ENCODE measurements at regions not wholly inside any gene's neighbourhood (a gene's known extent, or its start where the extent isn't known, plus 50 kb on each side); places are given as distances from the start of the nearest gene placed in this dataset.

DNA sequence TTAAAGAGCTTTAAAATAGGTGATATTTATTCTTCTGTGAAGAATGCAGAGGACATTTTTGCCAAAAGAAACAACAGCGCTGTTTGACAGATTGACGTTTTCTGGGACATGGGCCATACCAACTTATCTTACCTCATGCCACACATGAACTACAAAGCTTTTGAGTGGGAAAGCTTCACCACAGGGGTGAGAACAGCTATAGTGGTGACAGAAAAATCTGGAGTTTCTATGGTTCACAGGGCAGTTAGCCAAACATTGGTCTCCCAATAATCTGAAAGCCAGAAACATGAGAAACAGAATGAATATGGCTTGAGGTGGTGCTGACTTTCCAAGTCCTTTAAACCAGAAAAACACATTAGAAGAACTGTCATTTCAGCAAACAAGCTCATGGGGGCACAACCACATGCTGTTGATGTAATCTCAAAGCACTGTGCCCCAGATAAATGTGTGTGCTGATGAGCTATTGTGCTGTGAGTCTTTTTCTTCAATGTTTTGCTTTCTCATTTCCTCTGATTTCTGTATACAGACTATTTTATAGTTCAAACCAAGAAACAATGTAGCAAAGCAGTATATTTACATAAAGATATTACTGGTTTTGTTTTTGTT is 905.4 kb downstream of the SLC16A7 start:
- TF ChIP-seq, protein P1, sequence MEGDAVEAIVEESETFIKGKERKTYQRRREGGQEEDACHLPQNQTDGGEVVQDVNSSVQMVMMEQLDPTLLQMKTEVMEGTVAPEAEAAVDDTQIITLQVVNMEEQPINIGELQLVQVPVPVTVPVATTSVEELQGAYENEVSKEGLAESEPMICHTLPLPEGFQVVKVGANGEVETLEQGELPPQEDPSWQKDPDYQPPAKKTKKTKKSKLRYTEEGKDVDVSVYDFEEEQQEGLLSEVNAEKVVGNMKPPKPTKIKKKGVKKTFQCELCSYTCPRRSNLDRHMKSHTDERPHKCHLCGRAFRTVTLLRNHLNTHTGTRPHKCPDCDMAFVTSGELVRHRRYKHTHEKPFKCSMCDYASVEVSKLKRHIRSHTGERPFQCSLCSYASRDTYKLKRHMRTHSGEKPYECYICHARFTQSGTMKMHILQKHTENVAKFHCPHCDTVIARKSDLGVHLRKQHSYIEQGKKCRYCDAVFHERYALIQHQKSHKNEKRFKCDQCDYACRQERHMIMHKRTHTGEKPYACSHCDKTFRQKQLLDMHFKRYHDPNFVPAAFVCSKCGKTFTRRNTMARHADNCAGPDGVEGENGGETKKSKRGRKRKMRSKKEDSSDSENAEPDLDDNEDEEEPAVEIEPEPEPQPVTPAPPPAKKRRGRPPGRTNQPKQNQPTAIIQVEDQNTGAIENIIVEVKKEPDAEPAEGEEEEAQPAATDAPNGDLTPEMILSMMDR (conservative IDR thresholded peaks at IDR 0.05; ENCODE audit: low read length) = no peak
- no peak for TF ChIP-seq EZH2phosphoT487 (IDR thresholded peaks at IDR 0.05; ENCODE audit: borderline replicate concordance, low read depth, low read length)

Data from OCI-LY7 (cell line).